Testis (tissue), 2 donors: ENCODE measurements at regions not wholly inside any gene's neighbourhood (a gene's known extent, or its start where the extent isn't known, plus 50 kb on each side); places are given as distances from the start of the nearest gene placed in this dataset.

ENCODE experiments used
- POLR2A ChIP-seq: fragments of 450-650 bp; IDR thresholded peaks from one replicate; pipeline ENCODE4 v1.6.1; 2017; ENCODE audit warnings: antibody characterized with exemption, mild to moderate bottlenecking, moderate library complexity
- TF ChIP-seq, protein P1 (sequence below), 3 experiments: fragments of 450-650 bp in 2 of 3; fragments of 200-600 bp in 1 of 3; sonication (generic) in 1 of 3; IDR thresholded peaks; one replicate each; pipeline ENCODE4 v1.5.1; 2016 to 2019; ENCODE audit warnings: antibody characterized with exemption in 3 of 3, mild to moderate bottlenecking in 2 of 3, moderate library complexity in 1 of 3

DNA sequence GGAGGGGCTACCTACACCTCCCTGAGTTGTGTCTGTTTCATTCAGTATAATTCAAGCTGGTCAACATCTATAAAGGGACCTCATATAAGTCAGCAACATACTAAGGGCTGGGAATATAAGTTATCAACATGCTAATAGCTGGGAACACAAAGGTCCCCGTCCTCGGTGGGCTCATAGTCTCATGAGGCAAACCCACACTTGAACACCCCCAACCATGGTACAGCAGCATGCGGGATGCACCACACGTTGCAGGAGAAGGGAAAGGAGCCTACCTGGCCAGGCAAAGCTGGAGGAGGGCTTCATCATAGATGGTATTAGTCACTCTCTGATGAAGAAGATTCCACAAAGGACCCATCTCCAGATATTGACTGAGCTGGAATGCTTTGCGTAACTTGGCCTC, 561.8 kb upstream of the B3GAT1 start:
- TF ChIP-seq, protein P1, sequence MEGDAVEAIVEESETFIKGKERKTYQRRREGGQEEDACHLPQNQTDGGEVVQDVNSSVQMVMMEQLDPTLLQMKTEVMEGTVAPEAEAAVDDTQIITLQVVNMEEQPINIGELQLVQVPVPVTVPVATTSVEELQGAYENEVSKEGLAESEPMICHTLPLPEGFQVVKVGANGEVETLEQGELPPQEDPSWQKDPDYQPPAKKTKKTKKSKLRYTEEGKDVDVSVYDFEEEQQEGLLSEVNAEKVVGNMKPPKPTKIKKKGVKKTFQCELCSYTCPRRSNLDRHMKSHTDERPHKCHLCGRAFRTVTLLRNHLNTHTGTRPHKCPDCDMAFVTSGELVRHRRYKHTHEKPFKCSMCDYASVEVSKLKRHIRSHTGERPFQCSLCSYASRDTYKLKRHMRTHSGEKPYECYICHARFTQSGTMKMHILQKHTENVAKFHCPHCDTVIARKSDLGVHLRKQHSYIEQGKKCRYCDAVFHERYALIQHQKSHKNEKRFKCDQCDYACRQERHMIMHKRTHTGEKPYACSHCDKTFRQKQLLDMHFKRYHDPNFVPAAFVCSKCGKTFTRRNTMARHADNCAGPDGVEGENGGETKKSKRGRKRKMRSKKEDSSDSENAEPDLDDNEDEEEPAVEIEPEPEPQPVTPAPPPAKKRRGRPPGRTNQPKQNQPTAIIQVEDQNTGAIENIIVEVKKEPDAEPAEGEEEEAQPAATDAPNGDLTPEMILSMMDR (IDR thresholded peaks at IDR 0.05), result no peak
- TF ChIP-seq POLR2A, result no peak
